GM21423 (cell line): ENCODE measurements at regions not wholly inside any gene's neighbourhood (a gene's known extent, or its start where the extent isn't known, plus 50 kb on each side); places are given as distances from the start of the nearest gene placed in this dataset.
"Not testable (repeated sequence)": the region's sequence is repeated elsewhere in the genome, so short reads cannot be mapped to it uniquely, and the experiment has no call there.

Experiments
- ATAC-seq: cut with Tn5 transposase; IDR thresholded peaks from one replicate; pipeline ENCODE4 v1.9.1; 2021; ENCODE audit warnings: mild to moderate bottlenecking, moderate library complexity; ENCODE audit not compliant: unreplicated experiment

- no peak for ATAC-seq
Observed at GRCh38 chr5:106408570-106408969, 1262.2 kb downstream of the EFNA5 start.

- ATAC-seq = no peak
Observed at GRCh38 chr5:106408141-106408540, 1262.6 kb downstream of the EFNA5 start.

GRCh38 chr5:106401561-106401960 is 1269.2 kb downstream of the EFNA5 start:
- no peak for ATAC-seq

- no peak for ATAC-seq
Observed at GRCh38 chr5:106399391-106399790, 1271.3 kb downstream of the EFNA5 start.

GRCh38 chr5:106397700-106398099 is 1273.0 kb downstream of the EFNA5 start:
- ATAC-seq = no peak

GRCh38 chr5:106393276-106393675 is 1277.5 kb downstream of the EFNA5 start:
- ATAC-seq = no peak

- ATAC-seq = no peak
Observed at GRCh38 chr5:106392766-106393165, 1278.0 kb downstream of the EFNA5 start.

GRCh38 chr5:106387767-106388166 is 1283.0 kb downstream of the EFNA5 start:
- not testable (repeated sequence) for ATAC-seq

- ATAC-seq = no peak
Observed at GRCh38 chr5:106386287-106386686, 1284.5 kb downstream of the EFNA5 start.

- ATAC-seq = no peak
Observed at GRCh38 chr5:106380736-106381135, 1290.0 kb downstream of the EFNA5 start.

GRCh38 chr5:106376522-106376921 is 1294.2 kb downstream of the EFNA5 start:
- ATAC-seq = no peak

- no peak for ATAC-seq
Observed at GRCh38 chr5:106374956-106375355, 1295.8 kb downstream of the EFNA5 start.

GRCh38 chr5:106368021-106368420 is 1302.7 kb downstream of the EFNA5 start:
- ATAC-seq = no peak

GRCh38 chr5:106367281-106367680 is 1303.5 kb downstream of the EFNA5 start:
- ATAC-seq = no peak

- ATAC-seq = no peak
Observed at GRCh38 chr5:106363578-106363977, 1307.2 kb downstream of the EFNA5 start.

GRCh38 chr5:106361905-106362304 is 1308.8 kb downstream of the EFNA5 start:
- no peak for ATAC-seq

GRCh38 chr5:106331415-106331814 is 1339.3 kb downstream of the EFNA5 start:
- ATAC-seq = no peak

- no peak for ATAC-seq
Observed at GRCh38 chr5:106324356-106324755, 1346.4 kb downstream of the EFNA5 start.

GRCh38 chr5:106321242-106321641 is 1349.5 kb downstream of the EFNA5 start:
- ATAC-seq = no peak

GRCh38 chr5:106314221-106314824 is 1356.4 kb downstream of the EFNA5 start:
- no peak for ATAC-seq

GRCh38 chr5:106312360-106312759 is 1358.4 kb downstream of the EFNA5 start:
- no peak for ATAC-seq

- no peak for ATAC-seq
Observed at GRCh38 chr5:106311230-106311915, 1359.4 kb downstream of the EFNA5 start.

- ATAC-seq = no peak
Observed at GRCh38 chr5:106307265-106307664, 1363.5 kb downstream of the EFNA5 start.
